Endodermal cell (in vitro differentiated cells): ENCODE measurements at regions not wholly inside any gene's neighbourhood (a gene's known extent, or its start where the extent isn't known, plus 50 kb on each side); places are given as distances from the start of the nearest gene placed in this dataset.
"Not testable (repeated sequence)": the region's sequence is repeated elsewhere in the genome, so short reads cannot be mapped to it uniquely, and the experiment has no call there.

Source experiments
- DNase-seq: peaks from one replicate; pipeline ENCODE4 v3.0.0-alpha.2; 2017
- H3K27ac ChIP-seq: 2 replicates; pipeline ENCODE4 v1.5.1; 2013; ENCODE audit warnings: mild to moderate bottlenecking, low read depth, low read length, moderate library complexity
- H3K27me3 ChIP-seq: 2 replicates; pipeline ENCODE4 v1.6.1; 2013; ENCODE audit warnings: mild to moderate bottlenecking, low read length, moderate library complexity; ENCODE audit not compliant: insufficient read depth, control insufficient read depth, poor library complexity, severe bottlenecking
- H3K36me3 ChIP-seq: 2 replicates; pipeline ENCODE4 v1.7.0; 2013; ENCODE audit warnings: mild to moderate bottlenecking, low read length, moderate library complexity; ENCODE audit not compliant: control insufficient read depth, insufficient read depth
- H3K4me1 ChIP-seq: one replicate; pipeline ENCODE4 v1.7.0; 2013; ENCODE audit warnings: low read length; ENCODE audit not compliant: control insufficient read depth, insufficient read depth
- H3K4me3 ChIP-seq: 2 replicates; pipeline ENCODE4 v1.5.1; 2013; ENCODE audit warnings: mild to moderate bottlenecking, low read length, moderate library complexity
- H3K9ac ChIP-seq: 2 replicates; pipeline ENCODE4 v1.6.1; 2013; ENCODE audit warnings: mild to moderate bottlenecking, low read length, moderate library complexity; ENCODE audit not compliant: poor library complexity, severe bottlenecking; ENCODE audit errors: extremely low read depth
- H3K9me3 ChIP-seq: 2 replicates; pipeline ENCODE4 v1.6.1; 2013; ENCODE audit warnings: mild to moderate bottlenecking, low read length, moderate library complexity; ENCODE audit not compliant: control insufficient read depth
- H3K27ac Mint-ChIP-seq: 2 replicates; pipeline ENCODE4 v1.8.0; 2020; ENCODE audit warnings: mixed read lengths
- H3K27me3 Mint-ChIP-seq: 2 replicates; pipeline ENCODE4 v1.8.0; 2021; ENCODE audit warnings: mild to moderate bottlenecking, mixed read lengths; ENCODE audit not compliant: insufficient read depth
- H3K36me3 Mint-ChIP-seq: 2 replicates; pipeline ENCODE4 v1.8.0; 2020; ENCODE audit warnings: low read depth, mixed read lengths
- H3K4me1 Mint-ChIP-seq: 2 replicates; pipeline ENCODE4 v1.8.0; 2020; ENCODE audit warnings: mixed read lengths
- H3K4me3 Mint-ChIP-seq: 2 replicates; pipeline ENCODE4 v1.8.0; 2020; ENCODE audit warnings: mild to moderate bottlenecking, moderate library complexity, mixed read lengths
- H3K9me3 Mint-ChIP-seq: 2 replicates; pipeline ENCODE4 v1.8.0; 2020; ENCODE audit warnings: mild to moderate bottlenecking, mixed read lengths
- WGBS, 2 experiments: methylation state at CpG; one replicate each; pipeline versions ENCODE4 v1.1.5 to v1.1.7; 2013; ENCODE audit warnings: missing lambda C conversion rate in 2 of 2, mixed read lengths in 1 of 2; ENCODE audit not compliant: insufficient coverage in 1 of 2, insufficient read length in 1 of 2; 5-methylcytosine and 5-hydroxymethylcytosine counted together
- TF ChIP-seq, protein P1 (sequence below): fragments of 200-600 bp; sonication (generic); conservative IDR thresholded peaks from 2 replicates; pipeline ENCODE4 v1.5.0; 2021; ENCODE audit warnings: antibody characterized with exemption, mild to moderate bottlenecking

DNA sequence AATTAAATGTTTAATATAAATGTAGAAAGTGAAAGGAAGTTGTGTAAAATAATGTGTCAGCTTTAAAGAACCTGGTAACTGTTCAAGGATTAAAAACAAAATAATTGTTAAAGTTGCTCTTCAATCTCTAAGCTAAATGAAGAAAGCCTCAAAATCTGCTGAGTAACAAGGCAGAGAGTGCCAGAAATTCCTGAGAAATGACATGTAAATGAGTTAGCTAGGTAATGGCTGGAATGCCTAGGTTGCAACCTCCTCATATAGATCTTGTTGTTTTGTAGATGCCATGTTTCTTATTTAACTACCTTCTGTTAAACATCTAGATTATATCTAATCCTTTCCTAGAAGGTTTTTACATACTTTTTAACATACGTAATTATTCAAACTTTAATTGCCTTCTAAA is 763.6 kb upstream of the AGA start:
- H3K27ac ChIP-seq, result no peak overlapping the region
- no peak overlapping the region for H3K9ac ChIP-seq
- 80 to 90% methylated on average over 1 of the region's 1 CpG for WGBS, 2 experiments
- TF ChIP-seq, protein P1, sequence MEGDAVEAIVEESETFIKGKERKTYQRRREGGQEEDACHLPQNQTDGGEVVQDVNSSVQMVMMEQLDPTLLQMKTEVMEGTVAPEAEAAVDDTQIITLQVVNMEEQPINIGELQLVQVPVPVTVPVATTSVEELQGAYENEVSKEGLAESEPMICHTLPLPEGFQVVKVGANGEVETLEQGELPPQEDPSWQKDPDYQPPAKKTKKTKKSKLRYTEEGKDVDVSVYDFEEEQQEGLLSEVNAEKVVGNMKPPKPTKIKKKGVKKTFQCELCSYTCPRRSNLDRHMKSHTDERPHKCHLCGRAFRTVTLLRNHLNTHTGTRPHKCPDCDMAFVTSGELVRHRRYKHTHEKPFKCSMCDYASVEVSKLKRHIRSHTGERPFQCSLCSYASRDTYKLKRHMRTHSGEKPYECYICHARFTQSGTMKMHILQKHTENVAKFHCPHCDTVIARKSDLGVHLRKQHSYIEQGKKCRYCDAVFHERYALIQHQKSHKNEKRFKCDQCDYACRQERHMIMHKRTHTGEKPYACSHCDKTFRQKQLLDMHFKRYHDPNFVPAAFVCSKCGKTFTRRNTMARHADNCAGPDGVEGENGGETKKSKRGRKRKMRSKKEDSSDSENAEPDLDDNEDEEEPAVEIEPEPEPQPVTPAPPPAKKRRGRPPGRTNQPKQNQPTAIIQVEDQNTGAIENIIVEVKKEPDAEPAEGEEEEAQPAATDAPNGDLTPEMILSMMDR, result no peak
- H3K27me3 Mint-ChIP-seq, result no peaks in the 10 kb centered on the region
- H3K9me3 Mint-ChIP-seq, result peaks cover 16% of the 10 kb centered on the region
- no peak overlapping the region for H3K4me3 Mint-ChIP-seq
- H3K4me1 Mint-ChIP-seq, result no peaks in the 10 kb centered on the region
- peaks cover 26% of the 10 kb centered on the region for H3K9me3 ChIP-seq
- DNase-seq, result no peak
- peaks cover 6% of the 10 kb centered on the region for H3K36me3 Mint-ChIP-seq
- H3K4me3 ChIP-seq, result no peak overlapping the region
- no peaks in the 10 kb centered on the region for H3K4me1 ChIP-seq
- H3K36me3 ChIP-seq, result no peaks in the 10 kb centered on the region
- H3K27me3 ChIP-seq, result no peaks in the 10 kb centered on the region
- no peak overlapping the region for H3K27ac Mint-ChIP-seq

DNA sequence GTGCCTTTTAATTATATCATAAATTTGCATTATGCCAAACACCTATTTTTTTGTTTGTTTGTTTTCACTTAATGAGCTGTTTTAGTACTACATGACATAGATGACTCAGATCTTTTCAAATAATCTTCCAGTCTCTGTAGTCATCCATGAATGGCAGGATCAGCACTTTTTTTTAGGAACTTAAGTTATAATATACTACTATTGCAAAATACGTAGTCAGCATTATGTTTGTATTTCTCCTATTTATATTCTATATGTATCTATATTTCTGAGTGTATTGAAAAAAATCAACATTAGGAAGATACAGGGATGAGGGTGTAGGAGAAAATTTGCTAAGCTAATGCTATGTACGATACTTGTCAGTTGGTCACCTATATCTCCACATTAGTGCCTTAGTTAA is 773.1 kb upstream of the AGA start:
- Mint-ChIP-seq H3K27ac (no peak overlapping the region), H3K27me3 (no peaks in the 10 kb centered on the region), H3K9me3 (peaks cover 5% of the 10 kb centered on the region), H3K4me1 (no peaks in the 10 kb centered on the region), H3K4me3 (no peak overlapping the region), H3K36me3 (no peaks in the 10 kb centered on the region)
- Histone ChIP-seq H3K4me3 (no peak overlapping the region), H3K36me3 (no peaks in the 10 kb centered on the region), H3K27me3 (no peaks in the 10 kb centered on the region), H3K9ac (no peak overlapping the region), H3K27ac (no peak overlapping the region), H3K9me3 (no peaks in the 10 kb centered on the region), H3K4me1 (no peaks in the 10 kb centered on the region)
- DNase-seq, result no peak
- TF ChIP-seq, protein P1, result no peak
- 93% methylated on average over 1 of the region's 2 CpGs; no CpG with 5 or more reads in 1 of the 2 experiments for WGBS, 2 experiments

DNA sequence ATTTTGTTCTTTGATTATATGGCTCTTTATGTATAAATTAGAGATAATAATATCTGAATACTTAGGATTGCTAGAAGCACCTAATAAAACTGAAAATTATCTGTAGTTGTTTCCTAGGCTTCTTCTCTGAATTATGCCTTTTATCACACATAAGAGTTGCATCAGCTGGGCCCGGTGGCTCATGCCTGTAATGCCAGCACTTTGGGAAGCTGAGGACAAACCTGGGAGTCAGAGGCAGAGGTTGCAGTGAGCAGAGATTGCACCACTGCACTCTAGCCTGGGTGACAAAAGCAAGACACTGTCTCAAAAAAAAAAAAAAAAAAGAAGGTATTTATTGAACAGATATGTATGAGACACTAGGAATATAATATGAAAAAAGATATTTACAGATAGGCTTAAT is 773.5 kb upstream of the AGA start:
- Mint-ChIP-seq H3K27me3 (no peaks in the 10 kb centered on the region), H3K27ac (no peak overlapping the region), H3K4me1 (no peaks in the 10 kb centered on the region), H3K9me3 (peaks cover 5% of the 10 kb centered on the region), H3K4me3 (no peak overlapping the region), H3K36me3 (no peaks in the 10 kb centered on the region)
- TF ChIP-seq, protein P1, result no peak
- Histone ChIP-seq H3K27me3 (no peaks in the 10 kb centered on the region), H3K9ac (no peak overlapping the region), H3K36me3 (no peaks in the 10 kb centered on the region), H3K4me1 (no peaks in the 10 kb centered on the region), H3K9me3 (no peaks in the 10 kb centered on the region), H3K27ac (no peak overlapping the region), H3K4me3 (no peak overlapping the region)
- 93% methylated on average over 1 of the region's 1 CpG; no CpG with 5 or more reads in 1 of the 2 experiments for WGBS, 2 experiments
- DNase-seq, result no peak

DNA sequence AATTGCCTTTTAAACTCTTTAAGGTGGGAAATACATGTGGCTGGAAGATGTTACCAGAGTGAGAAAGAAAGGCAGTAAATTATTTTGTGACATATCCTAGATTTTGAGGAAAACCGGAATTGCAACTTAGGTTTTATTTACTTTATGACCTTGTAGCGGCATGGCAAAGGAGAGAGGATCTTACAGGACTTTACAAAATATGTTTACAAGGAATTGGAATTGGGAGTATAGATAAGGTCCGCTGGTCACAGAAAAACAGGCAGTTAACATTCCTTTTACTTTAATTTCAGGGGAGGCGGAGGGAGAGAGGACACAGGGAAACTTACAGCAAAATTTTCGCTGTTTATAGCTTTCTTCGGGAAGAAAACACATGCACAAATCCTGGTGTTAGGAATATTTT is 784.2 kb upstream of the AGA start:
- not testable (repeated sequence) for H3K27me3 ChIP-seq

More for the DNA sequence above, 784.2 kb upstream of the AGA start:
- H3K36me3 Mint-ChIP-seq, H3K4me3 Mint-ChIP-seq, H3K4me1 ChIP-seq, DNase-seq, H3K27me3 Mint-ChIP-seq, H3K36me3 ChIP-seq, H3K27ac ChIP-seq, H3K27ac Mint-ChIP-seq, H3K4me3 ChIP-seq, H3K9ac ChIP-seq: not testable (repeated sequence)
- peaks cover 43% of the 10 kb centered on the region for H3K9me3 Mint-ChIP-seq
- H3K9me3 ChIP-seq, result peaks cover 21% of the 10 kb centered on the region
- 89 to 100% methylated on average over 1 to 3 of the region's 6 CpGs for WGBS, 2 experiments
- H3K4me1 Mint-ChIP-seq, result peaks cover 31% of the 10 kb centered on the region
